ENCODE measurements at regions not wholly inside any gene's neighbourhood (a gene's known extent, or its start where the extent isn't known, plus 50 kb on each side); places are given as distances from the start of the nearest gene placed in this dataset.
"Not testable (repeated sequence)": the region's sequence is repeated elsewhere in the genome, so short reads cannot be mapped to it uniquely, and the experiment has no call there.

- DNase-seq (ENCODE audit: low read depth): no peak
Measured at GRCh38 chr7:131797841-131798240, 241.4 kb upstream of the PODXL start.

- no peak for DNase-seq (ENCODE audit: low read depth)
Measured at GRCh38 chr7:131795400-131795799, 239.0 kb upstream of the PODXL start.

GRCh38 chr7:131792311-131792710, 235.9 kb upstream of the PODXL start:
- no peak for DNase-seq (ENCODE audit: low read depth)

- no peak for DNase-seq (ENCODE audit: low read depth)
Measured at GRCh38 chr7:131787101-131787500, 230.7 kb upstream of the PODXL start.

- no peak for DNase-seq (ENCODE audit: low read depth)
Measured at GRCh38 chr7:131786204-131786603, 229.8 kb upstream of the PODXL start.

- DNase-seq (ENCODE audit: low read depth): no peak
Measured at GRCh38 chr7:131778601-131779000, 222.2 kb upstream of the PODXL start.

GRCh38 chr7:131774419-131775220, 218.2 kb upstream of the PODXL start:
- no peak for DNase-seq (ENCODE audit: low read depth)

- no peak for DNase-seq (ENCODE audit: low read depth)
Measured at GRCh38 chr7:131773413-131773812, 217.0 kb upstream of the PODXL start.

- no peak for DNase-seq (ENCODE audit: low read depth)
Measured at GRCh38 chr7:131769241-131769640, 212.8 kb upstream of the PODXL start.

GRCh38 chr7:131767591-131767990, 211.2 kb upstream of the PODXL start:
- no peak for DNase-seq (ENCODE audit: low read depth)

- no peak for DNase-seq (ENCODE audit: low read depth)
Measured at GRCh38 chr7:131765575-131765974, 209.1 kb upstream of the PODXL start.

- DNase-seq (ENCODE audit: low read depth): no peak
Measured at GRCh38 chr7:131764143-131764775, 207.8 kb upstream of the PODXL start.

- no peak for DNase-seq (ENCODE audit: low read depth)
Measured at GRCh38 chr7:131762753-131763152, 206.3 kb upstream of the PODXL start.

- not testable (repeated sequence) for DNase-seq (ENCODE audit: low read depth)
Measured at GRCh38 chr7:131755801-131756200, 199.4 kb upstream of the PODXL start.

GRCh38 chr7:131753620-131754222, 197.3 kb upstream of the PODXL start:
- no peak for DNase-seq (ENCODE audit: low read depth)

GRCh38 chr7:131747658-131748232, 191.3 kb upstream of the PODXL start:
- no peak for DNase-seq (ENCODE audit: low read depth)

GRCh38 chr7:131745390-131746248, 189.2 kb upstream of the PODXL start:
- no peak for DNase-seq (ENCODE audit: low read depth)

GRCh38 chr7:131741446-131741845, 185.0 kb upstream of the PODXL start:
- DNase-seq (ENCODE audit: low read depth): no peak

GRCh38 chr7:131737746-131738465, 181.5 kb upstream of the PODXL start:
- no peak for DNase-seq (ENCODE audit: low read depth)

GRCh38 chr7:131735101-131735500, 178.7 kb upstream of the PODXL start:
- DNase-seq (ENCODE audit: low read depth): no peak

- no peak for DNase-seq (ENCODE audit: low read depth)
Measured at GRCh38 chr7:131733604-131734003, 177.2 kb upstream of the PODXL start.
